HEK293 (cell line): ENCODE measurements at regions not wholly inside any gene's neighbourhood (a gene's known extent, or its start where the extent isn't known, plus 50 kb on each side); places are given as distances from the start of the nearest gene placed in this dataset.

Experiments used
- CTCF ChIA-PET: fragments of 350-600 bp; formaldehyde crosslinking; extraction: SDS; loops from one replicate; lab custom pipeline; 2021; ENCODE audit warnings: antibody characterized with exemption; lab: Yijun Ruan, JAX
- POLR2A ChIA-PET: fragments of 300-600 bp; formaldehyde crosslinking; extraction: SDS; loops from one replicate; lab custom pipeline; 2020; ENCODE audit warnings: antibody characterized with exemption, inconsistent platforms; lab: Yijun Ruan, JAX
- H3K27ac ChIP-seq: fragments of 200-500 bp; sonication (Bioruptor generic); 2 replicates; pipeline ENCODE4 v1.5.1; 2014; ENCODE audit warnings: low read depth, low read length, control low read depth, inconsistent platforms; ENCODE audit errors: extremely low read depth
- H3K36me3 ChIP-seq, 2 experiments: fragments of 200-500 bp in 1 of 2; sonication (Bioruptor generic) in 1 of 2; 1 replicate in 1 of 2; 2 replicates in 1 of 2; pipeline ENCODE4 v1.5.1; 2014 to 2017; ENCODE audit warnings: inconsistent platforms in 2 of 2, low read length in 2 of 2; ENCODE audit not compliant: control insufficient read depth in 2 of 2, insufficient read depth in 1 of 2
- H3K4me1 ChIP-seq: fragments of 200-500 bp; sonication (Bioruptor generic); 2 replicates; pipeline ENCODE4 v1.5.1; 2014; ENCODE audit warnings: mild to moderate bottlenecking, low read length, inconsistent platforms; ENCODE audit not compliant: control insufficient read depth, insufficient read depth
- H3K4me3 ChIP-seq: 2 replicates; pipeline ENCODE4 v1.5.1; 2011; ENCODE audit warnings: low read depth, mild to moderate bottlenecking, control low read depth, low read length, moderate library complexity
- H3K9me3 ChIP-seq: fragments of 200-500 bp; sonication (Bioruptor generic); 2 replicates; pipeline ENCODE4 v1.5.1; 2014; ENCODE audit warnings: low read depth, low read length, inconsistent platforms; ENCODE audit not compliant: control insufficient read depth, insufficient read depth
- GLIS1 ChIP-seq: fragments of 450-650 bp; formaldehyde crosslinking; IDR thresholded peaks from 2 replicates; pipeline ENCODE4 v1.5.1; 2016; ENCODE audit warnings: missing biosample characterization, missing genetic modification characterization
- GLIS2 ChIP-seq: fragments of 450-650 bp; formaldehyde crosslinking; IDR thresholded peaks from 2 replicates; pipeline ENCODE4 v1.5.1; 2016; ENCODE audit warnings: missing biosample characterization, missing genetic modification characterization
- HOXC10 ChIP-seq: sonication (generic); formaldehyde crosslinking; IDR thresholded peaks from 2 replicates; pipeline ENCODE4 v1.8.1; 2023; ENCODE audit warnings: mild to moderate bottlenecking, missing genetic modification reagents
- KLF9 ChIP-seq: fragments of 450-650 bp; formaldehyde crosslinking; IDR thresholded peaks from 2 replicates; pipeline ENCODE4 v1.5.1; 2016; ENCODE audit warnings: missing biosample characterization, missing genetic modification characterization, low read depth
- PRDM1 ChIP-seq: fragments of 450-650 bp; formaldehyde crosslinking; IDR thresholded peaks from 2 replicates; pipeline ENCODE4; 2016; ENCODE audit warnings: missing biosample characterization, missing genetic modification characterization
- ZNF114 ChIP-seq: fragments of 450-650 bp; formaldehyde crosslinking; IDR thresholded peaks from 2 replicates; pipeline ENCODE4 v1.5.0; 2017; ENCODE audit warnings: missing biosample characterization, missing genetic modification characterization
- ZNF121 ChIP-seq: fragments of 450-650 bp; formaldehyde crosslinking; IDR thresholded peaks from 2 replicates; pipeline ENCODE4 v1.5.1; 2016; ENCODE audit warnings: missing biosample characterization, missing genetic modification characterization
- ZNF157 ChIP-seq: fragments of 450-650 bp; formaldehyde crosslinking; IDR thresholded peaks from 2 replicates; pipeline ENCODE4 v1.5.1; 2016; ENCODE audit warnings: missing biosample characterization, missing genetic modification characterization
- ZNF341 ChIP-seq: fragments of 450-650 bp; formaldehyde crosslinking; IDR thresholded peaks from 2 replicates; pipeline ENCODE4; 2016; ENCODE audit warnings: low read depth, missing biosample characterization, missing genetic modification characterization
- ZNF350 ChIP-seq: fragments of 450-650 bp; formaldehyde crosslinking; IDR thresholded peaks from 2 replicates; pipeline ENCODE4 v1.5.0; 2017; ENCODE audit warnings: missing biosample characterization, mild to moderate bottlenecking, missing genetic modification characterization
- ZNF544 ChIP-seq: fragments of 450-650 bp; formaldehyde crosslinking; IDR thresholded peaks from 2 replicates; pipeline ENCODE4 v1.5.0; 2017; ENCODE audit warnings: missing biosample characterization, missing genetic modification characterization
- ZNF585B ChIP-seq: fragments of 450-650 bp; formaldehyde crosslinking; IDR thresholded peaks from 2 replicates; pipeline ENCODE4 v1.5.1; 2016; ENCODE audit warnings: missing biosample characterization, missing genetic modification characterization
- ZNF664 ChIP-seq: fragments of 450-650 bp; formaldehyde crosslinking; IDR thresholded peaks from 2 replicates; pipeline ENCODE4 v1.5.1; 2016; ENCODE audit warnings: missing biosample characterization, missing genetic modification characterization
- ZNF707 ChIP-seq: fragments of 450-650 bp; formaldehyde crosslinking; IDR thresholded peaks from 2 replicates; pipeline ENCODE4 v1.5.1; 2016; ENCODE audit warnings: missing biosample characterization, missing genetic modification characterization
- ZNF768 ChIP-seq: fragments of 450-650 bp; formaldehyde crosslinking; IDR thresholded peaks from 2 replicates; pipeline ENCODE4 v1.5.1; 2018; ENCODE audit warnings: missing biosample characterization, mild to moderate bottlenecking, missing genetic modification characterization
- ZXDB ChIP-seq: fragments of 450-650 bp; formaldehyde crosslinking; IDR thresholded peaks from 2 replicates; pipeline ENCODE4 v1.5.1; 2016; ENCODE audit warnings: missing biosample characterization, missing genetic modification characterization
- TF ChIP-seq, protein P1 (sequence below): fragments of 450-650 bp; formaldehyde crosslinking; IDR thresholded peaks from 2 replicates; pipeline ENCODE4 v1.5.1; 2016; ENCODE audit warnings: missing biosample characterization, missing genetic modification characterization
- TF ChIP-seq, protein P2 (sequence below): fragments of 450-650 bp; formaldehyde crosslinking; IDR thresholded peaks from 2 replicates; pipeline ENCODE4 v1.5.1; 2016; ENCODE audit warnings: missing biosample characterization, missing genetic modification characterization
- TF ChIP-seq, protein P3 (sequence below): fragments of 450-650 bp; formaldehyde crosslinking; conservative IDR thresholded peaks from 2 replicates; pipeline ENCODE4 v1.5.1; 2016; ENCODE audit warnings: low read depth, missing biosample characterization, missing genetic modification characterization
- TF ChIP-seq, protein P4 (sequence below): fragments of 450-650 bp; formaldehyde crosslinking; IDR thresholded peaks from 2 replicates; pipeline ENCODE4 v1.5.1; 2016; ENCODE audit warnings: missing biosample characterization, missing genetic modification characterization, low read depth
- TF ChIP-seq, protein P5 (sequence below): fragments of 450-650 bp; formaldehyde crosslinking; IDR thresholded peaks from 2 replicates; pipeline ENCODE4 v1.5.1; 2016; ENCODE audit warnings: missing biosample characterization, missing genetic modification characterization
- TF ChIP-seq, protein P6 (sequence below): fragments of 450-650 bp; formaldehyde crosslinking; IDR thresholded peaks from 2 replicates; pipeline ENCODE4 v1.5.1; 2016; ENCODE audit warnings: missing biosample characterization, missing genetic modification characterization, borderline replicate concordance

DNA sequence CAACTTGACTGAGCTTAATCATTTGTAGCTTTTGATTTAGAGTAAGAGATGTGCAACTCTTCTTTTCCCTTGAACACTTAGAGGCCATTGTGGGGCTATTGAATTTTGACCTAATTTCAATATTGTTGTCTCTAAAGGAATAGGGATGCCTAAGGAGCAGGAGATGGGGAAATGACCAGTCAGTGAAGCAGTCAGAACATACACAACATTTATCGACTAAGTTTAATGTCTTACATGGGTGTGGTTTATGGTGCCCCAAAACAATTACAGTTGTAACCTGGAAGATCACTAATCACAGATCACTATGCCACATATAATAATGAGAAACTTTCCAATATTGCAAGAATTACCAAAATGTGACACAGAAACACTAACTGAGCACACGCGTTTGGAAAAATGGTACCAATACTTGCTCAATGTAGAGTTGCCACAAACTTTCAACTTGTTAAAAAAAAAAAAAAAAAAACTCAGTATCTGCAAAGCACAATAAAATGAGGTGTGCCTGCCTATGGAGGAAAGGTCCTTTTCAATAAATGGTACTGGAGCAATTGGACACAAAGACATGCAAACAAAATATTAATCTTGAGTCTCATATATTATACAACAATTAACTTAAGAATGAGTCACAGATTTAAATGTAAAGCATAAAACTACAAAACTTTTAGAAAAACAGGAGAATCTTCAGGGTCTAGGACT is 189.6 kb upstream of the RAD23B start:
- no peak for TF ChIP-seq ZNF350 (tag by site-specific recombination)
- TF ChIP-seq ZNF585B (tag by site-specific recombination) = no peak
- TF ChIP-seq GLIS1 = no peak
- no peak for TF ChIP-seq ZNF544 (tag by site-specific recombination)
- TF ChIP-seq HOXC10 (CRISPR knock-in tag) = no peak
- TF ChIP-seq ZNF664 (tag by site-specific recombination) = no peak
- TF ChIP-seq, protein P1, sequence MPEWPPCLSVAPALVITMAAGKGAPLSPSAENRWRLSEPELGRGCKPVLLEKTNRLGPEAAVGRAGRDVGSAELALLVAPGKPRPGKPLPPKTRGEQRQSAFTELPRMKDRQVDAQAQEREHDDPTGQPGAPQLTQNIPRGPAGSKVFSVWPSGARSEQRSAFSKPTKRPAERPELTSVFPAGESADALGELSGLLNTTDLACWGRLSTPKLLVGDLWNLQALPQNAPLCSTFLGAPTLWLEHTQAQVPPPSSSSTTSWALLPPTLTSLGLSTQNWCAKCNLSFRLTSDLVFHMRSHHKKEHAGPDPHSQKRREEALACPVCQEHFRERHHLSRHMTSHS = no peak
- no peak for TF ChIP-seq ZNF121 (tag by site-specific recombination)
- no peak for TF ChIP-seq ZNF768 (tag by site-specific recombination)
- no peak for TF ChIP-seq KLF9 (tag by site-specific recombination)
- ChIA-PET POLR2A (interaction anchor here (0.6 kb wide), 1 partner anchor 1737 kb away, joined by 8 read pairs; no protein-coding TSS in a partner anchor), CTCF (no interaction called here)
- Histone ChIP-seq H3K4me1 (no peaks in the 10 kb centered on the region), H3K27ac (no peak overlapping the region), H3K36me3 (no peaks in the 10 kb centered on the region), H3K4me3 (no peak overlapping the region), H3K9me3 (no peaks in the 10 kb centered on the region)

DNA sequence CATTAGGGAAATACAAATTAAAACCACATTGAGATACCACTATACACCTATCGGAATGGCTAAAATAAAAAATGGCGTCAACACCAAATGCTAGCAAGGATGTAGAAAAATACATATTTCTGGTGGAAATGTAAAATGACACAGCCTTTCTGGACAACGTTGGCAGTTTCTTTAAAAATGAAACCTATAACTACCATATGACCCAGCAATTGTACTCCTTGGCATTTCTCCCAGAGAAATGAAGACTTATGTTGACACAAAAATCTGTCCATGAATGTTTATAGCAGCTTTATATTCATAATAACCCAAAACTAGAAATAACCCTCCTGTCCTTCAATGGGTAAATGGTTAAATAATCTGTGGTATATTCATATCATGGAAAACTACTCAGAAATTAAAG is 188.7 kb upstream of the RAD23B start:
- Histone ChIP-seq H3K36me3 (no peaks in the 10 kb centered on the region), H3K27ac (no peak overlapping the region), H3K4me1 (no peaks in the 10 kb centered on the region), H3K9me3 (no peaks in the 10 kb centered on the region), H3K4me3 (no peak overlapping the region)
- POLR2A ChIA-PET = no interaction called here
- CTCF ChIA-PET = no interaction called here
- TF ChIP-seq, protein P2, sequence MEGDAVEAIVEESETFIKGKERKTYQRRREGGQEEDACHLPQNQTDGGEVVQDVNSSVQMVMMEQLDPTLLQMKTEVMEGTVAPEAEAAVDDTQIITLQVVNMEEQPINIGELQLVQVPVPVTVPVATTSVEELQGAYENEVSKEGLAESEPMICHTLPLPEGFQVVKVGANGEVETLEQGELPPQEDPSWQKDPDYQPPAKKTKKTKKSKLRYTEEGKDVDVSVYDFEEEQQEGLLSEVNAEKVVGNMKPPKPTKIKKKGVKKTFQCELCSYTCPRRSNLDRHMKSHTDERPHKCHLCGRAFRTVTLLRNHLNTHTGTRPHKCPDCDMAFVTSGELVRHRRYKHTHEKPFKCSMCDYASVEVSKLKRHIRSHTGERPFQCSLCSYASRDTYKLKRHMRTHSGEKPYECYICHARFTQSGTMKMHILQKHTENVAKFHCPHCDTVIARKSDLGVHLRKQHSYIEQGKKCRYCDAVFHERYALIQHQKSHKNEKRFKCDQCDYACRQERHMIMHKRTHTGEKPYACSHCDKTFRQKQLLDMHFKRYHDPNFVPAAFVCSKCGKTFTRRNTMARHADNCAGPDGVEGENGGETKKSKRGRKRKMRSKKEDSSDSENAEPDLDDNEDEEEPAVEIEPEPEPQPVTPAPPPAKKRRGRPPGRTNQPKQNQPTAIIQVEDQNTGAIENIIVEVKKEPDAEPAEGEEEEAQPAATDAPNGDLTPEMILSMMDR = no peak
- TF ChIP-seq, protein P3, sequence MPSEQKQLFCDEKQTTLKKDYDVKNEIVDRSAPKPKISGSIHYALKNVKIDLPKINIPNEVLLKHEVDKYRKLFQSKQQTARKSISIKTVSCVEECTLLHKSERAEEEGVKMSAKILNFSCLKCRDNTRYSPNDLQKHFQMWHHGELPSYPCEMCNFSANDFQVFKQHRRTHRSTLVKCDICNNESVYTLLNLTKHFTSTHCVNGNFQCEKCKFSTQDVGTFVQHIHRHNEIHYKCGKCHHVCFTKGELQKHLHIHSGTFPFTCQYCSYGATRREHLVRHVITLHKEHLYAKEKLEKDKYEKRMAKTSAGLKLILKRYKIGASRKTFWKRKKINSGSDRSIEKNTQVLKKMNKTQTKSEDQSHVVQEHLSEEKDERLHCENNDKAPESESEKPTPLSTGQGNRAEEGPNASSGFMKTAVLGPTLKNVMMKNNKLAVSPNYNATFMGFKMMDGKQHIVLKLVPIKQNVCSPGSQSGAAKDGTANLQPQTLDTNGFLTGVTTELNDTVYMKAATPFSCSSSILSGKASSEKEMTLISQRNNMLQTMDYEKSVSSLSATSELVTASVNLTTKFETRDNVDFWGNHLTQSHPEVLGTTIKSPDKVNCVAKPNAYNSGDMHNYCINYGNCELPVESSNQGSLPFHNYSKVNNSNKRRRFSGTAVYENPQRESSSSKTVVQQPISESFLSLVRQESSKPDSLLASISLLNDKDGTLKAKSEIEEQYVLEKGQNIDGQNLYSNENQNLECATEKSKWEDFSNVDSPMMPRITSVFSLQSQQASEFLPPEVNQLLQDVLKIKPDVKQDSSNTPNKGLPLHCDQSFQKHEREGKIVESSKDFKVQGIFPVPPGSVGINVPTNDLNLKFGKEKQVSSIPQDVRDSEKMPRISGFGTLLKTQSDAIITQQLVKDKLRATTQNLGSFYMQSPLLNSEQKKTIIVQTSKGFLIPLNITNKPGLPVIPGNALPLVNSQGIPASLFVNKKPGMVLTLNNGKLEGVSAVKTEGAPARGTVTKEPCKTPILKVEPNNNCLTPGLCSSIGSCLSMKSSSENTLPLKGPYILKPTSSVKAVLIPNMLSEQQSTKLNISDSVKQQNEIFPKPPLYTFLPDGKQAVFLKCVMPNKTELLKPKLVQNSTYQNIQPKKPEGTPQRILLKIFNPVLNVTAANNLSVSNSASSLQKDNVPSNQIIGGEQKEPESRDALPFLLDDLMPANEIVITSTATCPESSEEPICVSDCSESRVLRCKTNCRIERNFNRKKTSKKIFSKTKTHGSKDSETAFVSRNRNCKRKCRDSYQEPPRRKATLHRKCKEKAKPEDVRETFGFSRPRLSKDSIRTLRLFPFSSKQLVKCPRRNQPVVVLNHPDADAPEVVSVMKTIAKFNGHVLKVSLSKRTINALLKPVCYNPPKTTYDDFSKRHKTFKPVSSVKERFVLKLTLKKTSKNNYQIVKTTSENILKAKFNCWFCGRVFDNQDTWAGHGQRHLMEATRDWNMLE = no peak
- TF ChIP-seq ZNF341 (tag by site-specific recombination) (no peak), PRDM1 (tag by site-specific recombination) (no peak), ZNF707 (tag by site-specific recombination) (no peak), ZNF121 (tag by site-specific recombination) (no peak), ZXDB (tag by site-specific recombination) (no peak), ZNF157 (tag by site-specific recombination) (no peak), ZNF114 (tag by site-specific recombination) (no peak), GLIS2 (tag by site-specific recombination) (no peak)
- TF ChIP-seq, protein P4, sequence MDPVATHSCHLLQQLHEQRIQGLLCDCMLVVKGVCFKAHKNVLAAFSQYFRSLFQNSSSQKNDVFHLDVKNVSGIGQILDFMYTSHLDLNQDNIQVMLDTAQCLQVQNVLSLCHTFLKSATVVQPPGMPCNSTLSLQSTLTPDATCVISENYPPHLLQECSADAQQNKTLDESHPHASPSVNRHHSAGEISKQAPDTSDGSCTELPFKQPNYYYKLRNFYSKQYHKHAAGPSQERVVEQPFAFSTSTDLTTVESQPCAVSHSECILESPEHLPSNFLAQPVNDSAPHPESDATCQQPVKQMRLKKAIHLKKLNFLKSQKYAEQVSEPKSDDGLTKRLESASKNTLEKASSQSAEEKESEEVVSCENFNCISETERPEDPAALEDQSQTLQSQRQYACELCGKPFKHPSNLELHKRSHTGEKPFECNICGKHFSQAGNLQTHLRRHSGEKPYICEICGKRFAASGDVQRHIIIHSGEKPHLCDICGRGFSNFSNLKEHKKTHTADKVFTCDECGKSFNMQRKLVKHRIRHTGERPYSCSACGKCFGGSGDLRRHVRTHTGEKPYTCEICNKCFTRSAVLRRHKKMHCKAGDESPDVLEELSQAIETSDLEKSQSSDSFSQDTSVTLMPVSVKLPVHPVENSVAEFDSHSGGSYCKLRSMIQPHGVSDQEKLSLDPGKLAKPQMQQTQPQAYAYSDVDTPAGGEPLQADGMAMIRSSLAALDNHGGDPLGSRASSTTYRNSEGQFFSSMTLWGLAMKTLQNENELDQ = no peak
- TF ChIP-seq, protein P5, sequence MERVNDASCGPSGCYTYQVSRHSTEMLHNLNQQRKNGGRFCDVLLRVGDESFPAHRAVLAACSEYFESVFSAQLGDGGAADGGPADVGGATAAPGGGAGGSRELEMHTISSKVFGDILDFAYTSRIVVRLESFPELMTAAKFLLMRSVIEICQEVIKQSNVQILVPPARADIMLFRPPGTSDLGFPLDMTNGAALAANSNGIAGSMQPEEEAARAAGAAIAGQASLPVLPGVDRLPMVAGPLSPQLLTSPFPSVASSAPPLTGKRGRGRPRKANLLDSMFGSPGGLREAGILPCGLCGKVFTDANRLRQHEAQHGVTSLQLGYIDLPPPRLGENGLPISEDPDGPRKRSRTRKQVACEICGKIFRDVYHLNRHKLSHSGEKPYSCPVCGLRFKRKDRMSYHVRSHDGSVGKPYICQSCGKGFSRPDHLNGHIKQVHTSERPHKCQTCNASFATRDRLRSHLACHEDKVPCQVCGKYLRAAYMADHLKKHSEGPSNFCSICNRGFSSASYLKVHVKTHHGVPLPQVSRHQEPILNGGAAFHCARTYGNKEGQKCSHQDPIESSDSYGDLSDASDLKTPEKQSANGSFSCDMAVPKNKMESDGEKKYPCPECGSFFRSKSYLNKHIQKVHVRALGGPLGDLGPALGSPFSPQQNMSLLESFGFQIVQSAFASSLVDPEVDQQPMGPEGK (tag by site-specific recombination) = no peak
- TF ChIP-seq, protein P6, sequence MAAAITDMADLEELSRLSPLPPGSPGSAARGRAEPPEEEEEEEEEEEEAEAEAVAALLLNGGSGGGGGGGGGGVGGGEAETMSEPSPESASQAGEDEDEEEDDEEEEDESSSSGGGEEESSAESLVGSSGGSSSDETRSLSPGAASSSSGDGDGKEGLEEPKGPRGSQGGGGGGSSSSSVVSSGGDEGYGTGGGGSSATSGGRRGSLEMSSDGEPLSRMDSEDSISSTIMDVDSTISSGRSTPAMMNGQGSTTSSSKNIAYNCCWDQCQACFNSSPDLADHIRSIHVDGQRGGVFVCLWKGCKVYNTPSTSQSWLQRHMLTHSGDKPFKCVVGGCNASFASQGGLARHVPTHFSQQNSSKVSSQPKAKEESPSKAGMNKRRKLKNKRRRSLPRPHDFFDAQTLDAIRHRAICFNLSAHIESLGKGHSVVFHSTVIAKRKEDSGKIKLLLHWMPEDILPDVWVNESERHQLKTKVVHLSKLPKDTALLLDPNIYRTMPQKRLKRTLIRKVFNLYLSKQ (tag by site-specific recombination) = no peak
